ENCODE measurements at regions not wholly inside any gene's neighbourhood (a gene's known extent, or its start where the extent isn't known, plus 50 kb on each side); places are given as distances from the start of the nearest gene placed in this dataset.

DNA sequence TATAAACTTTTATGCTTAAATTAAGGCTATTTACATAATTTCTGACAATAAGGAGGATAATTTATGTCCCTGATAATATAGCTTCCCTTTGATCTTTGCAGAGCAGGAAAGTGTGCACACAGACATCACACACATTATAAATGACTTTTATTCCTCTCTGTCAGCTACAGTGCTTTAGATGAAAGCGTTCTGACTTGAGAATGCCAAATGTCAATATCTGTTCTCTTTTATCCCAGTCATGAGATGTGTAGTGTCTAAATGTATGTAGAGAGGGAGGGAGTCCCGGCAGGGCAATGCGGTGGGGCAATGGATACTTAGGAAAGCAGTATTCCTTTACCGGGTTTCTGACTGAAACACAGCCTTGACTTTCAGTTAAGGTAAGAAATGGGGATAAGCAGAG, 225.4 kb upstream of the CHORDC1 start:
- Histone ChIP-seq H3K4me1 (ENCODE audit: control insufficient read depth, low read depth, low read length) (no peaks in the 10 kb centered on the region), H3K79me1 (ENCODE audit: low read length) (no peaks in the 10 kb centered on the region), H3K4ac (ENCODE audit: low read depth, low read length) (no peak overlapping the region), H2BK120ac (ENCODE audit: low read depth, low read length) (no peak overlapping the region), H3K18ac (ENCODE audit: low read length) (no peak overlapping the region), H2AK5ac (ENCODE audit: low read length) (no peak overlapping the region), H2BK5ac (ENCODE audit: low read length) (no peak overlapping the region), H3K56ac (ENCODE audit: low read length) (no peak overlapping the region), H3K79me2 (ENCODE audit: control insufficient read depth, insufficient read depth, low read length) (no peaks in the 10 kb centered on the region), H2BK15ac (replicated peaks; ENCODE audit: low read depth) (no peak overlapping the region), H4K8ac (ENCODE audit: low read depth, low read length) (no peak overlapping the region), H3K27me3 (ENCODE audit: insufficient read depth, low read length, poor library complexity) (no peaks in the 10 kb centered on the region), H3K23ac (ENCODE audit: low read length) (no peak overlapping the region), H3K36me3 (ENCODE audit: control insufficient read depth, insufficient read depth, low read length) (no peaks in the 10 kb centered on the region), H3K27ac (ENCODE audit: low read depth, low read length) (no peak overlapping the region), H3K4me3 (ENCODE audit: low read length) (no peak overlapping the region), H3K4me2 (ENCODE audit: low read length) (no peak overlapping the region), H4K5ac (ENCODE audit: low read length) (no peak overlapping the region), H3K9ac (ENCODE audit: low read length) (no peak overlapping the region)
- WGBS (ENCODE audit: extremely low coverage, insufficient coverage, low lambda C conversion rate), result no CpG with 5 or more reads among the region's 4 CpGs
- no peak for DNase-seq

DNA sequence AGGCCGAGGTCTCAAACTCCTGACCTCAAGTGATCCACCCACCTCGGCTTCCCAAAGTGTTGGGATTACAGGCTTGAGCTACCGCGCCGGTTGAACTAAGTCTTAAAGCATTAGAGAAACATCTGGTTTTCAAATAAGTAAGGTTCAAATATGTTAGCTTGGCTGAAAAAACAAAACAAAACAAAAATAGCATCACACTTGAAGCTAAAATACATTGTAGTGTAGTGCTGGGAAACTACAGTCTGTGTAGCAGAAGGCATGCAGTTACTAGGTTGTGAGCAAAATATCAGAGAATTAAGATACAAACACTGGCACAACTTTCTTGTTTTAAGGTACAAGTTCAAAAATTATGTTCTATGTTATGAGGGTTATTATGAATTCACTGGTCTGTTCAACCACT, 224.8 kb upstream of the CHORDC1 start:
- H3K56ac ChIP-seq (ENCODE audit: low read length), result no peak overlapping the region
- H3K4me1 ChIP-seq (ENCODE audit: control insufficient read depth, low read depth, low read length), result no peaks in the 10 kb centered on the region
- no peak overlapping the region for H2AK5ac ChIP-seq (ENCODE audit: low read length)
- DNase-seq, result no peak
- no peaks in the 10 kb centered on the region for H3K36me3 ChIP-seq (ENCODE audit: control insufficient read depth, insufficient read depth, low read length)
- H3K27me3 ChIP-seq (ENCODE audit: insufficient read depth, low read length, poor library complexity), result no peaks in the 10 kb centered on the region
- no peak overlapping the region for H3K4me2 ChIP-seq (ENCODE audit: low read length)
- no peak overlapping the region for H2BK15ac ChIP-seq (replicated peaks; ENCODE audit: low read depth)
- H2BK120ac ChIP-seq (ENCODE audit: low read depth, low read length), result no peak overlapping the region
- WGBS (ENCODE audit: extremely low coverage, insufficient coverage, low lambda C conversion rate), result no CpG with 5 or more reads among the region's 5 CpGs
- H3K4me3 ChIP-seq (ENCODE audit: low read length), result no peak overlapping the region
- H3K79me1 ChIP-seq (ENCODE audit: low read length), result no peaks in the 10 kb centered on the region
- H3K4ac ChIP-seq (ENCODE audit: low read depth, low read length), result no peak overlapping the region
- H3K79me2 ChIP-seq (ENCODE audit: control insufficient read depth, insufficient read depth, low read length), result no peaks in the 10 kb centered on the region
- no peak overlapping the region for H4K8ac ChIP-seq (ENCODE audit: low read depth, low read length)
- no peak overlapping the region for H2BK5ac ChIP-seq (ENCODE audit: low read length)
- H3K23ac ChIP-seq (ENCODE audit: low read length), result no peak overlapping the region
- H3K18ac ChIP-seq (ENCODE audit: low read length), result no peak overlapping the region
- no peak overlapping the region for H3K27ac ChIP-seq (ENCODE audit: low read depth, low read length)
- no peak overlapping the region for H4K5ac ChIP-seq (ENCODE audit: low read length)
- no peak overlapping the region for H3K9ac ChIP-seq (ENCODE audit: low read length)

DNA sequence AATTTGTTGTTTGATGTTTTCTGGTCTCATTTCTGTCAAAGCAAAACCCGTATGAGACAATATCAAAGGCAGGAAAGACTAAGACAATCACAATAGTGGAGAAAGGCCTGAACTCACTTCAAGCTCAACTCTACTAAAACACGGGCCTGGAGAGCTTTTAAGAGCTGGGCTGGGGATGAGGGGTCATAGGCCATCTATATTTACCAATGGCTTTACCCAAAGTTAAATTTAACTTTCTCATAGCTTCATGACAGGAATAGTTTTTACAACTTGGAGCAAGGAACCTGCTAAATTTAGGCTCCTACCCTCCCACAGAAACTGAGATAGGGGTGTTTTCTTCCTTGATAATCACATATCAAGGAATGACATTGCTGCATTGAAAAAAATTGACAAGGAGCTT, 223.4 kb upstream of the CHORDC1 start:
- H3K4ac ChIP-seq (ENCODE audit: low read depth, low read length), result no peak overlapping the region
- H3K27ac ChIP-seq (ENCODE audit: low read depth, low read length), result no peak overlapping the region
- H2BK120ac ChIP-seq (ENCODE audit: low read depth, low read length), result no peak overlapping the region
- no peak overlapping the region for H3K23ac ChIP-seq (ENCODE audit: low read length)
- H3K4me2 ChIP-seq (ENCODE audit: low read length), result no peak overlapping the region
- H2BK5ac ChIP-seq (ENCODE audit: low read length), result no peak overlapping the region
- no peaks in the 10 kb centered on the region for H3K36me3 ChIP-seq (ENCODE audit: control insufficient read depth, insufficient read depth, low read length)
- H3K27me3 ChIP-seq (ENCODE audit: insufficient read depth, low read length, poor library complexity), result no peaks in the 10 kb centered on the region
- H3K4me1 ChIP-seq (ENCODE audit: control insufficient read depth, low read depth, low read length), result no peaks in the 10 kb centered on the region
- no peak overlapping the region for H4K5ac ChIP-seq (ENCODE audit: low read length)
- no peak overlapping the region for H3K9ac ChIP-seq (ENCODE audit: low read length)
- H3K79me1 ChIP-seq (ENCODE audit: low read length), result no peaks in the 10 kb centered on the region
- WGBS (ENCODE audit: extremely low coverage, insufficient coverage, low lambda C conversion rate), result no CpG with 5 or more reads among the region's 2 CpGs
- H3K18ac ChIP-seq (ENCODE audit: low read length), result no peak overlapping the region
- H4K8ac ChIP-seq (ENCODE audit: low read depth, low read length), result no peak overlapping the region
- no peak overlapping the region for H2AK5ac ChIP-seq (ENCODE audit: low read length)
- no peak overlapping the region for H3K56ac ChIP-seq (ENCODE audit: low read length)
- H3K79me2 ChIP-seq (ENCODE audit: control insufficient read depth, insufficient read depth, low read length), result no peaks in the 10 kb centered on the region
- DNase-seq, result no peak
- H3K4me3 ChIP-seq (ENCODE audit: low read length), result no peak overlapping the region
- H2BK15ac ChIP-seq (replicated peaks; ENCODE audit: low read depth), result no peak overlapping the region

DNA sequence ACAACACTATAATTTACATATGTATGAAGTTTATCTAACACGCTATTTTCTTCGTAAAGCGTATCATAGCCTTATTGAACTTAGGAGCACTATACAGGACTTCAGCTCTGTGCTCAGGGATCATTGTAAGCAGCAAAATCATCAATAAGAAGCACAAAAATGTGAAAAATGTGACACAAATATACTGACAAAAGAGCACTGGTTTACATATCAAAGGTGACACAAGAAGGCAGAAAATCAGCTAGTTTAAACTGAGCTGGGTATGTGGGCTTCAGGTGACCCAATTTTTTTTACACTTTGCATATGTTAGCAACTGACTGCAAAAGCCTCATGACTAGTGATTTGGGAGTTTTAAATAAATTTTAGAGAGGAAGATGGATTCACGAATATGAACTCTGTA, 215.2 kb upstream of the CHORDC1 start:
- no CpG with 5 or more reads among the region's 4 CpGs for WGBS (ENCODE audit: extremely low coverage, insufficient coverage, low lambda C conversion rate)
- H3K27me3 ChIP-seq (ENCODE audit: insufficient read depth, low read length, poor library complexity), result no peaks in the 10 kb centered on the region
- H3K36me3 ChIP-seq (ENCODE audit: control insufficient read depth, insufficient read depth, low read length), result no peaks in the 10 kb centered on the region
- peak; percentile 51 for DNase-seq
- H3K4me3 ChIP-seq (ENCODE audit: low read length), result no peak overlapping the region
- H3K27ac ChIP-seq (ENCODE audit: low read depth, low read length), result no peak overlapping the region
- no peak overlapping the region for H3K56ac ChIP-seq (ENCODE audit: low read length)
- H3K4me2 ChIP-seq (ENCODE audit: low read length), result no peak overlapping the region
- H4K8ac ChIP-seq (ENCODE audit: low read depth, low read length), result no peak overlapping the region
- no peak overlapping the region for H3K9ac ChIP-seq (ENCODE audit: low read length)
- H3K4me1 ChIP-seq (ENCODE audit: control insufficient read depth, low read depth, low read length), result no peaks in the 10 kb centered on the region
- H2BK5ac ChIP-seq (ENCODE audit: low read length), result no peak overlapping the region
- no peak overlapping the region for H3K18ac ChIP-seq (ENCODE audit: low read length)
- no peak overlapping the region for H2AK5ac ChIP-seq (ENCODE audit: low read length)
- H3K79me1 ChIP-seq (ENCODE audit: low read length), result no peaks in the 10 kb centered on the region
- no peak overlapping the region for H2BK120ac ChIP-seq (ENCODE audit: low read depth, low read length)
- no peak overlapping the region for H2BK15ac ChIP-seq (replicated peaks; ENCODE audit: low read depth)
- H3K79me2 ChIP-seq (ENCODE audit: control insufficient read depth, insufficient read depth, low read length), result no peaks in the 10 kb centered on the region
- no peak overlapping the region for H3K4ac ChIP-seq (ENCODE audit: low read depth, low read length)
- no peak overlapping the region for H4K5ac ChIP-seq (ENCODE audit: low read length)
- H3K23ac ChIP-seq (ENCODE audit: low read length), result no peak overlapping the region

DNA sequence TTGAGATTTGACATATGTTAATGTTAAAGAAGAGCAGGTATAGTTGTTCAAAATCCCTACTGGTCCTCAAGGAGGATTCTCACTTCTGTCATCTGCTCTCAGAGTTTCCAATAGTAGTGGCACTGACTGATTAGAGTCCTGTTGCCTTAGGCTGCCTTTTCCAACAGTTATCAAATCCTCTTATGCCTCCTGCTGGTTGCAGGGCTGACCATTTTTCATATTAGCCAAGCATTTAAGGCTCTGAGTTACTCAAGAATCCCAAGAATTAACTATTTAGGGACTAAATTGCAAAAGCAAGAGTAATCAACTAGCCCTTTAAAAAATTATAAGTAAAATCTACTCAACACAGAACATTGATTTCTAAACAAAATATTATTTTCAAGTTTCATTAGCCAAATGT, 212.0 kb upstream of the CHORDC1 start:
- H3K56ac ChIP-seq (ENCODE audit: low read length), result no peak overlapping the region

DNA sequence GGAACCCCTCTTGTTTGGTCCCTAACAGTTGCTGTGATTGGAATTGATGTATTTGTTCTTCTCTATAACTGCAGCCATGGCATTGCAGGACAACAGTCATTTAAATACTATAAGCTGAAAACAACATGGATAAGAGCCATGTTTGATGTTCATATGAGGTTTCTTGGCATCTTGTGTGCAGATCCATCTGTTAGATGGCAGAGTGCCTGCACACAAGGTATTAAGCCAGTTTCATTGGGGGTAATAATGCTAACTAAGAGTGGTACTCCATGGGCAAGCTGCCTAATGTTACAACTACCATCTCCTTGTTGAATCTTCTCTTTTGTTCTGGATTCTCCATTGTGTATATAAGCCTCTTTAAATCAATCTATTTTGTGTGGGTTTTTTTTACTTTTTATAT, 206.0 kb upstream of the CHORDC1 start:
- Histone ChIP-seq H3K4ac (ENCODE audit: low read depth, low read length) (no peak overlapping the region), H3K23ac (ENCODE audit: low read length) (no peak overlapping the region), H3K79me2 (ENCODE audit: control insufficient read depth, insufficient read depth, low read length) (no peaks in the 10 kb centered on the region), H3K27me3 (ENCODE audit: insufficient read depth, low read length, poor library complexity) (no peaks in the 10 kb centered on the region), H3K9ac (ENCODE audit: low read length) (no peak overlapping the region), H2BK15ac (replicated peaks; ENCODE audit: low read depth) (no peak overlapping the region), H4K5ac (ENCODE audit: low read length) (no peak overlapping the region), H4K8ac (ENCODE audit: low read depth, low read length) (no peak overlapping the region), H3K4me2 (ENCODE audit: low read length) (no peak overlapping the region), H2AK5ac (ENCODE audit: low read length) (no peak overlapping the region), H3K79me1 (ENCODE audit: low read length) (no peaks in the 10 kb centered on the region), H3K18ac (ENCODE audit: low read length) (no peak overlapping the region), H3K27ac (ENCODE audit: low read depth, low read length) (no peak overlapping the region), H3K56ac (ENCODE audit: low read length) (no peak overlapping the region), H3K4me1 (ENCODE audit: control insufficient read depth, low read depth, low read length) (no peaks in the 10 kb centered on the region), H3K4me3 (ENCODE audit: low read length) (no peak overlapping the region), H2BK5ac (ENCODE audit: low read length) (no peak overlapping the region), H2BK120ac (ENCODE audit: low read depth, low read length) (no peak overlapping the region), H3K36me3 (ENCODE audit: control insufficient read depth, insufficient read depth, low read length) (no peaks in the 10 kb centered on the region)
- no peak for DNase-seq

More for the DNA sequence above, 212.0 kb upstream of the CHORDC1 start:
- Histone ChIP-seq H4K5ac (ENCODE audit: low read length) (no peak overlapping the region), H3K27ac (ENCODE audit: low read depth, low read length) (no peak overlapping the region), H3K4me1 (ENCODE audit: control insufficient read depth, low read depth, low read length) (no peaks in the 10 kb centered on the region), H4K8ac (ENCODE audit: low read depth, low read length) (no peak overlapping the region), H3K4me2 (ENCODE audit: low read length) (no peak overlapping the region), H3K79me2 (ENCODE audit: control insufficient read depth, insufficient read depth, low read length) (no peaks in the 10 kb centered on the region), H2BK15ac (replicated peaks; ENCODE audit: low read depth) (no peak overlapping the region), H2BK120ac (ENCODE audit: low read depth, low read length) (no peak overlapping the region), H3K4me3 (ENCODE audit: low read length) (no peak overlapping the region), H3K27me3 (ENCODE audit: insufficient read depth, low read length, poor library complexity) (no peaks in the 10 kb centered on the region), H3K36me3 (ENCODE audit: control insufficient read depth, insufficient read depth, low read length) (no peaks in the 10 kb centered on the region), H2AK5ac (ENCODE audit: low read length) (no peak overlapping the region), H2BK5ac (ENCODE audit: low read length) (no peak overlapping the region), H3K9ac (ENCODE audit: low read length) (no peak overlapping the region), H3K18ac (ENCODE audit: low read length) (no peak overlapping the region), H3K4ac (ENCODE audit: low read depth, low read length) (no peak overlapping the region), H3K23ac (ENCODE audit: low read length) (no peak overlapping the region), H3K79me1 (ENCODE audit: low read length) (no peaks in the 10 kb centered on the region)
- DNase-seq, result peak; percentile 59

All from mesendoderm (in vitro differentiated cells).